ENCODE measurements at regions not wholly inside any gene's neighbourhood (a gene's known extent, or its start where the extent isn't known, plus 50 kb on each side); places are given as distances from the start of the nearest gene placed in this dataset.

GRCh38 chr10:44197646-44198045 lies 187.3 kb downstream of the CXCL12 start:
- TF ChIP-seq CTCF (optimal IDR thresholded peaks at IDR 0.05 in 1 of 3, IDR thresholded peaks at IDR 0.05 in 1 of 3, conservative IDR thresholded peaks at IDR 0.05 in 1 of 3; ENCODE audit: extremely low read depth in 1 of 3, insufficient read depth in 2 of 3, low read length in 3 of 3) (no peak), EZH2 (IDR thresholded peaks at IDR 0.05; ENCODE audit: low read length) (no peak)
